T47D (cell line): ENCODE measurements at regions not wholly inside any gene's neighbourhood (a gene's known extent, or its start where the extent isn't known, plus 50 kb on each side); places are given as distances from the start of the nearest gene placed in this dataset.

ENCODE experiments used
- DNase-seq, 2 experiments: peaks; one replicate each; pipeline versions ENCODE4 v3.0.0 to v3.0.0-alpha.2; 2011 to 2012; ENCODE audit warnings: low read depth in 1 of 2, low spot score in 1 of 2
- JUND ChIP-seq: IDR thresholded peaks from 2 replicates; pipeline ENCODE4 v1.6.1; 2012; ENCODE audit warnings: low read depth
- in situ Hi-C: cut with HindIII; loops from 2 replicates; pipeline ENCODE4 v1.10.0; 2016; ENCODE audit warnings: low sequenced_read_pairs, low pct_unique_long_range_greater_than_20kb

GRCh38 chr12:24494401-24494800 lies 454.5 kb downstream of the BCAT1 start:
- in situ Hi-C loops: no loop called here
- no peak for DNase-seq
- TF ChIP-seq JUND: no peak

GRCh38 chr12:24491968-24492367 lies 456.9 kb downstream of the BCAT1 start:
- TF ChIP-seq JUND: no peak
- no peak for DNase-seq
- in situ Hi-C loops: no loop called here

GRCh38 chr12:24489939-24490338 lies 459.0 kb downstream of the BCAT1 start:
- no peak for TF ChIP-seq JUND
- in situ Hi-C loops: no loop called here
- no peak for DNase-seq

GRCh38 chr12:24488906-24489619 lies 459.8 kb downstream of the BCAT1 start:
- in situ Hi-C loops: no loop called here
- no peak for DNase-seq

GRCh38 chr12:24488091-24488596 lies 460.8 kb downstream of the BCAT1 start:
- TF ChIP-seq JUND: no peak
- DNase-seq: no peak
- in situ Hi-C loops: no loop called here

More at GRCh38 chr12:24488906-24489619, 459.8 kb downstream of the BCAT1 start:
- no peak for TF ChIP-seq JUND

GRCh38 chr12:24487606-24488005 lies 461.3 kb downstream of the BCAT1 start:
- no peak for DNase-seq
- TF ChIP-seq JUND: no peak
- in situ Hi-C loops: no loop called here

GRCh38 chr12:24483732-24484131 lies 465.2 kb downstream of the BCAT1 start:
- in situ Hi-C loops: no loop called here
- no peak for DNase-seq
- no peak for TF ChIP-seq JUND

GRCh38 chr12:24482882-24483604 lies 465.9 kb downstream of the BCAT1 start:
- no peak for DNase-seq

GRCh38 chr12:24482044-24482443 lies 466.9 kb downstream of the BCAT1 start:
- in situ Hi-C loops: no loop called here
- DNase-seq: no peak

More at GRCh38 chr12:24482882-24483604, 465.9 kb downstream of the BCAT1 start:
- TF ChIP-seq JUND: no peak
- in situ Hi-C loops: no loop called here

GRCh38 chr12:24480766-24481449 lies 468.0 kb downstream of the BCAT1 start:
- no peak for TF ChIP-seq JUND
- no peak for DNase-seq
- in situ Hi-C loops: no loop called here

More at GRCh38 chr12:24482044-24482443, 466.9 kb downstream of the BCAT1 start:
- no peak for TF ChIP-seq JUND

GRCh38 chr12:24479131-24479530 lies 469.8 kb downstream of the BCAT1 start:
- TF ChIP-seq JUND: no peak
- DNase-seq: no peak
- in situ Hi-C loops: no loop called here

- in situ Hi-C loops: no loop called here
- no peak for DNase-seq
Measured at GRCh38 chr12:24478254-24478653, 470.6 kb downstream of the BCAT1 start.

GRCh38 chr12:24476310-24476709 lies 472.6 kb downstream of the BCAT1 start:
- DNase-seq: no peak
- in situ Hi-C loops: no loop called here
- no peak for TF ChIP-seq JUND

More at GRCh38 chr12:24478254-24478653, 470.6 kb downstream of the BCAT1 start:
- TF ChIP-seq JUND: no peak
